ENCODE measurements at regions not wholly inside any gene's neighbourhood (a gene's known extent, or its start where the extent isn't known, plus 50 kb on each side); places are given as distances from the start of the nearest gene placed in this dataset.

GRCh38 chr6:127026247-127026646 is 92.2 kb upstream of the RSPO3 start:
- H3K9me3 ChIP-seq: no peaks in the 10 kb centered on the region
- H3K36me3 ChIP-seq: no peaks in the 10 kb centered on the region
- no peaks in the 10 kb centered on the region for H3K27me3 ChIP-seq (replicated peaks in 1 of 7)
- H3K4me3 ChIP-seq: no peak overlapping the region
- no peaks in the 10 kb centered on the region for H3K4me1 ChIP-seq
- TF ChIP-seq POLR2AphosphoS5 (IDR thresholded peaks at IDR 0.05): no peak
- no peak for TF ChIP-seq POLR2A (IDR thresholded peaks at IDR 0.05)
- TF ChIP-seq CTCF (IDR thresholded peaks at IDR 0.05 in 8 of 11, conservative IDR thresholded peaks at IDR 0.05 in 3 of 11): no peak
- DNase-seq: no peak
- WGBS, 5 donors: 82 to 100% (median 84%) methylated on average over 1 of the region's 1 CpG
- intact Hi-C loops (cut with DNase I; ENCODE audit: low total_unique reads): no loop called here
- no peak overlapping the region for H3K27ac ChIP-seq

GRCh38 chr6:127030111-127030510 is 88.4 kb upstream of the RSPO3 start:
- intact Hi-C loops (cut with DNase I; ENCODE audit: low total_unique reads): no loop called here
- H3K27me3 ChIP-seq (replicated peaks in 1 of 7): no peaks in the 10 kb centered on the region
- H3K4me1 ChIP-seq: no peaks in the 10 kb centered on the region
- no peak overlapping the region for H3K27ac ChIP-seq
- H3K4me3 ChIP-seq: no peak overlapping the region
- no peak for DNase-seq
- no peaks in the 10 kb centered on the region for H3K36me3 ChIP-seq
- no peak for TF ChIP-seq POLR2AphosphoS5 (IDR thresholded peaks at IDR 0.05)
- TF ChIP-seq POLR2A (IDR thresholded peaks at IDR 0.05): no peak
- TF ChIP-seq CTCF (IDR thresholded peaks at IDR 0.05 in 8 of 11, conservative IDR thresholded peaks at IDR 0.05 in 3 of 11): no peak
- no peaks in the 10 kb centered on the region for H3K9me3 ChIP-seq

- TF ChIP-seq CTCF (IDR thresholded peaks at IDR 0.05 in 8 of 11, conservative IDR thresholded peaks at IDR 0.05 in 3 of 11) (no peak), POLR2AphosphoS5 (IDR thresholded peaks at IDR 0.05) (no peak), POLR2A (IDR thresholded peaks at IDR 0.05) (no peak)
- no peak overlapping the region for H3K4me3 ChIP-seq
- intact Hi-C loops (cut with DNase I; ENCODE audit: low total_unique reads): no loop called here
- no peak for DNase-seq
- WGBS, 5 donors: 35 to 53% (median 44%) methylated on average over 1 of the region's 1 CpG
- H3K9me3 ChIP-seq: no peaks in the 10 kb centered on the region
- H3K4me1 ChIP-seq: no peaks in the 10 kb centered on the region
- H3K36me3 ChIP-seq: no peaks in the 10 kb centered on the region
- H3K27me3 ChIP-seq (replicated peaks in 1 of 7): no peaks in the 10 kb centered on the region
- H3K27ac ChIP-seq: no peak overlapping the region
These were observed 87.6 kb upstream of the RSPO3 start for GRCh38 chr6:127030836-127031235.

GRCh38 chr6:127031511-127031910 is 87.0 kb upstream of the RSPO3 start:
- WGBS, 5 donors: 71 to 82% (median 79%) methylated on average over 1 of the region's 1 CpG
- TF ChIP-seq CTCF (IDR thresholded peaks at IDR 0.05 in 8 of 11, conservative IDR thresholded peaks at IDR 0.05 in 3 of 11): no peak
- no peak for TF ChIP-seq POLR2AphosphoS5 (IDR thresholded peaks at IDR 0.05)
- TF ChIP-seq POLR2A (IDR thresholded peaks at IDR 0.05): no peak
- Histone ChIP-seq H3K4me3 (no peak overlapping the region), H3K27me3 (replicated peaks in 1 of 7) (no peaks in the 10 kb centered on the region), H3K36me3 (no peaks in the 10 kb centered on the region), H3K4me1 (no peaks in the 10 kb centered on the region), H3K27ac (no peak overlapping the region), H3K9me3 (no peaks in the 10 kb centered on the region)
- DNase-seq: no peak
- intact Hi-C loops (cut with DNase I; ENCODE audit: low total_unique reads): no loop called here

Measured in spleen (tissue), 11 donors.